SK-N-MC (cell line): ENCODE measurements at regions not wholly inside any gene's neighbourhood (a gene's known extent, or its start where the extent isn't known, plus 50 kb on each side); places are given as distances from the start of the nearest gene placed in this dataset.

Experiments
- EZH2 ChIP-seq: fragments of 200-600 bp; sonication (generic); IDR thresholded peaks from one replicate; pipeline ENCODE4 v1.6.1; 2017; ENCODE audit warnings: antibody characterized with exemption
- FOXP2 ChIP-seq: optimal IDR thresholded peaks from 2 replicates; pipeline ENCODE3; 2011; ENCODE audit warnings: mild to moderate bottlenecking, moderate library complexity; ENCODE audit not compliant: insufficient read depth; ENCODE audit errors: extremely low read length, control extremely low read depth
- POLR2AphosphoS5 ChIP-seq: IDR thresholded peaks from 2 replicates; pipeline ENCODE4 v1.6.1; 2012; ENCODE audit warnings: mild to moderate bottlenecking, low read depth, low read length, borderline replicate concordance

GRCh38 chr1:181216591-181216994 is 128.1 kb downstream of the IER5 start:
- no peak for TF ChIP-seq POLR2AphosphoS5
- no peak for TF ChIP-seq EZH2
- no peak for TF ChIP-seq FOXP2
